Posterior vena cava (tissue), 2 donors: ENCODE measurements at regions not wholly inside any gene's neighbourhood (a gene's known extent, or its start where the extent isn't known, plus 50 kb on each side); places are given as distances from the start of the nearest gene placed in this dataset.

Experiments used
- DNase-seq: peaks from one replicate; pipeline ENCODE4 v3.0.0-alpha.2; 2020; ENCODE audit warnings: low spot score
- intact Hi-C, 2 donors: fragments of 100-400 bp; cut with DNase I; formaldehyde crosslinking; loops; one replicate each; pipeline versions ENCODE4 v1.14.1 to v1.14.2; 2022 to 2023
- donor health status: DM: yes; HTN: yes; CAD: no.
- donor health status: DM: yes; HTN: yes; CAD: no.

DNA sequence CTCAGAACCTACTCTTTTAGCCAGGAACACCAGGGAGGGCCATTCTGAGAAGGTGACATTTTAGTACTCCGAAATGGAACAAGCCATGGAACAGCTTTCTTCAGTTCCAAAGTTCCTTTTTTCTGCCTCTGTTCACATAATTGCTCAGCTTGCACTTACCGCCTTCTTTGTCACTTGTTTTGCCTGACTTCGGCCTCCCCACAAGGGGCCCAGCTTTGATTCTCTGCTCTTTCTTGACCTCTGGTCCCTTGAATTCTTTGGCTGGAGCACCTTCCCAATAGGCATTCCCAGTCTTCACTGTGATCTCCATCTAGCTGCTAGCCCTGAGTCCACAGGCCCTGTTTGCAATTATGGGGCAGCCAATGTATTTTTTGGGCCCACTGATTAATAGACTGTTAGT lies 51.4 kb upstream of the SLC7A14 start:
- no peak for DNase-seq
- intact Hi-C loops, result no loop called here

DNA sequence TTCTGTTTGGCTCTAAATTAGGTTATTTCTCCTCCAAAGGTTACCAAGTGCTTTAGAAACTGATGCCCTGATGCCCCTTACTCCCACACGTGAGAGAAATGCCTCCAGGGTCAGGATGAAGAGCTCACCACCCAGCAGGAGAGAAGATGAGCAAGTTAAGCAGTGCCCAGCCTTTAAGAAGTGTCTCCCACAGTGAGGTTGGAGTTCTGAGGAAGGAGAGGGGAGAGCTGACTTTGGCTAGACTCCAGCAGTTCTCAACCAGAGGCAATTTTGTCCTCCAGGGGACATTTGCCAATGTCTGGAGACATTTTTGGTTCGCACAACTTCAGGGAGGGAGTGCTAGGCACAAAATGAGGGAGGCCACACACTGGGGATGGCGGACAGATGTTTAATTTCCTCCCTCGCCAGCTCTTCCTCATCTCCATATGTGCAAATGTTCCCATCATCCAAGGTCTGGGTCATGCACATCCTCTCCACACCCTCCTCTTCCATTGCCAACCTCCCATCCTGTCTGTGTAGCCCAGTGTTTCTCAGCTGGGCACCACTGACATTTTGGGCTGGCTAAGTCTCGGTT lies 50.6 kb upstream of the SLC7A14 start:
- DNase-seq, result no peak
- intact Hi-C loops, result no loop called here
